H1 (cell line): ENCODE measurements at regions not wholly inside any gene's neighbourhood (a gene's known extent, or its start where the extent isn't known, plus 50 kb on each side); places are given as distances from the start of the nearest gene placed in this dataset.

Experiments
- BRCA1 ChIP-seq: IDR thresholded peaks from 2 replicates; pipeline ENCODE4 v1.6.1; 2012; ENCODE audit warnings: low read depth, low read length, improper control_type of control experiment
- CREB1 ChIP-seq: IDR thresholded peaks from 2 replicates; pipeline ENCODE4 v1.6.1; 2012; ENCODE audit warnings: inconsistent platforms
- JUN ChIP-seq: IDR thresholded peaks from 2 replicates; pipeline ENCODE4 v1.6.1; 2011; ENCODE audit warnings: low read depth, mild to moderate bottlenecking, improper control_type of control experiment, low read length
- KDM4A ChIP-seq: IDR thresholded peaks from one replicate; pipeline ENCODE4 v1.7.1; 2012; ENCODE audit warnings: low read depth, mild to moderate bottlenecking, moderate library complexity, low read length, inconsistent platforms; ENCODE audit not compliant: severe bottlenecking

DNA sequence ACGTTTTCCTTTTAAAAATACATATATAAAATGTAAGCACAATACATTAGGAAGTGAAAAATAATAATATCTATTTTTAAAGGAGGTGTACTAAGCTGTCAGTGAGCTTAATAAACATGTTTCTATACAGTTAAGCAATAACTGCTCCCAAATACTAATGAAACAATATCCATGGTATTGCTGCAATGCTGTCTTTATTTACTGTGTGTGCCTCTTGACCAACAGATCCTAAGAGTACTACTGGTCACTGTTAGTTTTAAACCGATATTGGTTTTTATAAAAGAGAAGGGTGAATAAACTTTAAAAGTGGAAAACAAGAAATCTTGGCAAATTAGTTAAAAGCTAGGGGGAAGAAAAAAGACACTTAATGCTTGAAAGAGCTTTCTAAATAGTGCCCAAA lies 1029.0 kb downstream of the FSTL5 start (continued):
- no peak for TF ChIP-seq KDM4A
- TF ChIP-seq JUN: no peak
- no peak for TF ChIP-seq CREB1
- no peak for TF ChIP-seq BRCA1
